GM12878 (cell line): ENCODE measurements at regions not wholly inside any gene's neighbourhood (a gene's known extent, or its start where the extent isn't known, plus 50 kb on each side); places are given as distances from the start of the nearest gene placed in this dataset.

Experiments
- GABPA ChIP-seq: IDR thresholded peaks from 2 replicates; pipeline ENCODE4 v1.6.1; 2014; ENCODE audit warnings: antibody characterized with exemption, low read depth, mild to moderate bottlenecking, inconsistent platforms
- SMARCA5 ChIP-seq: fragments of 450-650 bp; IDR thresholded peaks from 2 replicates; pipeline ENCODE4 v1.6.1; 2017; ENCODE audit warnings: mild to moderate bottlenecking

- TF ChIP-seq SMARCA5 (no peak), GABPA (no peak)
Observed at GRCh38 chr1:192739476-192740184, 69.2 kb upstream of the RGS2 start.
